K562 (cell line): ENCODE measurements at regions not wholly inside any gene's neighbourhood (a gene's known extent, or its start where the extent isn't known, plus 50 kb on each side); places are given as distances from the start of the nearest gene placed in this dataset.
"Not testable (repeated sequence)": the region's sequence is repeated elsewhere in the genome, so short reads cannot be mapped to it uniquely, and the experiment has no call there.

Experiments used
- ATAC-seq: fragments of 200-7000 bp; cut with Tn5 transposase; 3 replicates; pipeline ENCODE4 v1.9.1; 2020; ENCODE audit warnings: moderate library complexity
- BruUV-seq: library from RNA; stranded (reverse); fragments of 400-500 nt; replicated peaks from 2 replicates; lab custom pipeline; 2021; lab: Mats Ljungman, UMichigan
- CTCF ChIA-PET: fragments of 300-600 bp; formaldehyde crosslinking; extraction: SDS; loops from one replicate; lab custom pipeline; 2021; ENCODE audit warnings: low intra/inter-chr PET ratio; lab: Yijun Ruan, JAX
- POLR2A ChIA-PET: fragments of 300-600, 350-650 bp; sonication (Branson Sonifier 250); formaldehyde crosslinking; extraction: SDS; loops from one replicate; lab custom pipeline; 2021; ENCODE audit warnings: antibody characterized with exemption, inconsistent platforms; lab: Yijun Ruan, JAX
- DNase-seq, 4 experiments: peaks; one replicate each; pipeline versions ENCODE4 v3.0.0 to v3.0.0-alpha.2; 2011 to 2018; ENCODE audit warnings: low spot score in 3 of 4, mixed read lengths in 3 of 4; ENCODE audit errors: extremely low read depth in 1 of 4
- FAIRE-seq: peaks from 2 replicates; lab custom pipeline; 2011; peaks lifted over from hg19 to GRCh38; lab: Jason Lieb, UNC
- H2AFZ ChIP-seq: 2 replicates; pipeline ENCODE4 v1.6.0; 2011; ENCODE audit warnings: low read depth, low read length, control low read depth, inconsistent platforms
- H3K27ac ChIP-seq: fragments of 200-600 bp; 3 replicates; pipeline ENCODE4 v1.8.0; 2011; ENCODE audit warnings: low read depth, mild to moderate bottlenecking, control low read depth, inconsistent platforms, low read length, moderate library complexity, mixed read lengths; ENCODE audit errors: extremely low read depth
- H3K27me3 ChIP-seq, 2 experiments: fragments of 300-600 bp in 1 of 2; 2 replicates in 1 of 2; 3 replicates in 1 of 2; pipeline versions ENCODE4 v1.6.0 to v1.8.0; 2011; ENCODE audit warnings: inconsistent platforms in 2 of 2, low read length in 2 of 2, mild to moderate bottlenecking in 1 of 2, mixed read lengths in 1 of 2, moderate library complexity in 1 of 2; ENCODE audit not compliant: control insufficient read depth in 2 of 2, insufficient read depth in 2 of 2
- H3K36me3 ChIP-seq: fragments of 300-600 bp; 3 replicates; pipeline ENCODE4 v1.8.0; 2011; ENCODE audit warnings: mild to moderate bottlenecking, low read length, inconsistent platforms; ENCODE audit not compliant: control insufficient read depth, insufficient read depth
- H3K4me1 ChIP-seq, 2 experiments: fragments of 200-600 bp in 1 of 2; replicated peaks in 1 of 2; 2 replicates in 1 of 2; 3 replicates in 1 of 2; pipeline versions ENCODE4 v1.5.1 to v1.8.0; 2011; ENCODE audit warnings: inconsistent platforms in 2 of 2, low read length in 2 of 2, mild to moderate bottlenecking in 1 of 2, mixed read lengths in 1 of 2, moderate library complexity in 1 of 2; ENCODE audit not compliant: control insufficient read depth in 2 of 2, insufficient read depth in 2 of 2
- H3K4me2 ChIP-seq: 2 replicates; pipeline ENCODE4 v1.6.1; 2011; ENCODE audit warnings: low read length, control low read depth, inconsistent platforms, mixed read lengths; ENCODE audit not compliant: insufficient read depth
- H3K4me3 ChIP-seq: fragments of 200-600 bp; sonication (generic), shearing (Covaris generic); 2 replicates; pipeline ENCODE4 v1.5.1; 2016; ENCODE audit warnings: control low read depth, inconsistent platforms
- H3K79me2 ChIP-seq: fragments of 200-600 bp; 3 replicates; pipeline ENCODE4 v1.8.0; 2011; ENCODE audit warnings: low read length, inconsistent platforms; ENCODE audit not compliant: control insufficient read depth, insufficient read depth
- H3K9ac ChIP-seq, 2 experiments: 2 replicates each; pipeline versions ENCODE4 v1.6.0 to v1.6.1; 2011; ENCODE audit warnings: low read depth in 2 of 2, low read length in 2 of 2, control low read depth in 1 of 2, inconsistent platforms in 1 of 2, mild to moderate bottlenecking in 1 of 2, mixed read lengths in 1 of 2; ENCODE audit not compliant: insufficient read depth in 1 of 2
- H3K9me1 ChIP-seq: one replicate; pipeline ENCODE4 v1.6.0; 2011; ENCODE audit warnings: inconsistent platforms, mild to moderate bottlenecking, low read length, moderate library complexity; ENCODE audit not compliant: control insufficient read depth, insufficient read depth
- H3K9me3 ChIP-seq: replicated peaks from 2 replicates; pipeline ENCODE4 v1.5.1; 2011; ENCODE audit warnings: low read depth, low read length, inconsistent platforms; ENCODE audit not compliant: control insufficient read depth, insufficient read depth
- H4K20me1 ChIP-seq: replicated peaks from 2 replicates; pipeline ENCODE4 v1.6.1; 2011; ENCODE audit warnings: low read length, inconsistent platforms, mixed read lengths; ENCODE audit not compliant: control insufficient read depth, insufficient read depth
- BRD4 ChIP-seq: fragments of 200-600 bp; sonication (generic); IDR thresholded peaks from 2 replicates; pipeline ENCODE4 v1.6.1; 2017; ENCODE audit warnings: inconsistent platforms
- C11orf30 ChIP-seq: fragments of 450-650 bp; IDR thresholded peaks from 2 replicates; pipeline ENCODE4 v1.6.1; 2016; ENCODE audit warnings: low read depth, mild to moderate bottlenecking
- DACH1 ChIP-seq: fragments of 450-650 bp; IDR thresholded peaks from 2 replicates; pipeline ENCODE4 v1.6.1; 2018; ENCODE audit not compliant: partially characterized antibody
- MEIS2 ChIP-seq: fragments of 450-650 bp; IDR thresholded peaks from 2 replicates; pipeline ENCODE4 v1.6.1; 2014; ENCODE audit warnings: mild to moderate bottlenecking; ENCODE audit not compliant: partially characterized antibody
- NFYB ChIP-seq: IDR thresholded peaks from 2 replicates; pipeline ENCODE4 v1.6.1; 2011; ENCODE audit warnings: mild to moderate bottlenecking, moderate library complexity; ENCODE audit not compliant: insufficient read length; ENCODE audit errors: extremely low read depth
- TAF7 ChIP-seq: fragments of 450-650 bp; IDR thresholded peaks from 2 replicates; pipeline ENCODE4 v1.6.1; 2016; ENCODE audit warnings: missing genetic modification characterization, missing compliant biosample characterization
- ZKSCAN1 ChIP-seq: fragments of 150-350 bp; IDR thresholded peaks from 2 replicates; pipeline ENCODE4 v1.6.1; 2016; ENCODE audit warnings: low read depth, low read length
- ZNF239 ChIP-seq: fragments of 250-450 bp; sonication (Bioruptor Pico); IDR thresholded peaks from 2 replicates; pipeline ENCODE4 v1.4.0; 2020; ENCODE audit warnings: mild to moderate bottlenecking
- WGBS: fragments of 100-300 bp; shearing (Covaris generic); methylation state at CpG from one replicate; pipeline ENCODE4 v1.1.6; 2016; ENCODE audit warnings: low coverage, mixed read lengths; ENCODE audit not compliant: insufficient coverage; ENCODE audit errors: missing lambda C conversion rate; 5-methylcytosine and 5-hydroxymethylcytosine counted together
- in situ Hi-C: fragments of 300-500 bp; cut with MboI; formaldehyde crosslinking; loops from 4 replicates; pipeline ENCODE4 v1.15.0; 2018; ENCODE audit warnings: inconsistent platforms, mixed read lengths
- intact Hi-C: fragments of 100-400 bp; cut with micrococcal nuclease; formaldehyde crosslinking; loops from 2 replicates; pipeline ENCODE4 v1.14.2; 2022

GRCh38 chr5:163874912-163875311, 369.5 kb downstream of the MAT2B start:
- H3K27me3 ChIP-seq, H3K4me3 ChIP-seq, H2AFZ ChIP-seq, DNase-seq, H3K9me1 ChIP-seq, FAIRE-seq, H3K9ac ChIP-seq, BruUV-seq, POLR2A ChIA-PET, in situ Hi-C loops, H3K9me3 ChIP-seq, H3K4me2 ChIP-seq, H3K27ac ChIP-seq, H3K36me3 ChIP-seq, H3K79me2 ChIP-seq, H3K4me1 ChIP-seq, ATAC-seq, H4K20me1 ChIP-seq, CTCF ChIA-PET, intact Hi-C loops: not testable (repeated sequence)
- 0% methylated on average over 3 of the region's 3 CpGs for WGBS

- H3K9ac ChIP-seq: no peak overlapping the region
- no peak overlapping the region for H2AFZ ChIP-seq
- H4K20me1 ChIP-seq: no peaks in the 10 kb centered on the region
- H3K36me3 ChIP-seq: no peaks in the 10 kb centered on the region
- ATAC-seq (no peak), FAIRE-seq (no peak), DNase-seq (no peak)
- no peaks in the 10 kb centered on the region for H3K27me3 ChIP-seq
- no peak overlapping the region for H3K4me2 ChIP-seq
- in situ Hi-C loops: no loop called here
- no peak overlapping the region for H3K4me3 ChIP-seq
- 0% methylated on average over 1 of the region's 1 CpG for WGBS
- no TSS peak for BruUV-seq
- H3K4me1 ChIP-seq: no peaks in the 10 kb centered on the region
- H3K79me2 ChIP-seq: no peaks in the 10 kb centered on the region
- ChIA-PET CTCF (no interaction called here), POLR2A (no interaction called here)
- no peak overlapping the region for H3K27ac ChIP-seq
- no peaks in the 10 kb centered on the region for H3K9me1 ChIP-seq
- TF ChIP-seq BRD4: no peak
- TF ChIP-seq ZNF239 (CRISPR knock-in tag): no peak
- TF ChIP-seq C11orf30: no peak
- no peak for TF ChIP-seq TAF7 (tag)
- TF ChIP-seq NFYB: no peak
- TF ChIP-seq ZKSCAN1: no peak
- TF ChIP-seq MEIS2: no peak
- no peak for TF ChIP-seq DACH1
- H3K9me3 ChIP-seq: no peaks in the 10 kb centered on the region; the same call in none of the 2 replicates
- intact Hi-C loops: no loop called here
Observed at GRCh38 chr5:163877865-163878264, 372.4 kb downstream of the MAT2B start.
